ENCODE measurements at regions not wholly inside any gene's neighbourhood (a gene's known extent, or its start where the extent isn't known, plus 50 kb on each side); places are given as distances from the start of the nearest gene placed in this dataset.

DNA sequence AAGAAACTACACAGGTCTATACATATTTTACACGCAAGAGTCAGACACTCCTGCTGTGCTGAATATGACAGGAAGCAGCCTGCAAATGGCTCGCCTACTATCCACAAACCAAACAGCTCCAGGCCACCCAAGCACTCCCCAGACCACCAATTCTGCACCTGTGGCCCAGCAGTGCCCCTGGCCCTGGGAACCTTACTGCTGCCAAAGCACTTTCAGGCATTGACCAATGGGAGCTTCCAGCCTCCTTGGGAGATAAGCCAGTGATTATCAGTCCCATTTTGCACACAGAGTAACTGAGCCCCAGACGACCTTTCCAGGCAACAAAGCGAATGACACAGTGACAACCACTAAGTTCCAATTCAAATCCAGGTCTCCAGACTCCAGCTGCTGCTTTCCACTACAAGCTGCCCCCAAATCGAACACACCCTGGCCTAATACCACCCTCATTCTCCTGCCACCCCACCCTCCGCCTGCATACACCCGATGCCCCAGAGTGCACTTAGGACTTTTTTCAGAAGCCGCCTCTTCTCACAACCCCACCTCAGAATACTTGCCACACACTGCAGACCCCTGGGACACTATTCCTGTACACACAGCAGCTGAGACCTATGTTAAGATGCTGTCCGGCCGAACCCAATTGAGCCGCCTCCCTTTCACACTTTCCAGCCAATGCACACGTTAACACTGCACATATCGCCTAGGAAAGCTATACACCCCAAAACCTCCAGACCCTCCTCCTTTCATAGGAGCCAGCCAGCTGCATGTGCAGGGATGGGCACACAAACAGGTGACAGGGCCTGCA, 126.1 kb upstream of the PRMT8 start:
- Histone ChIP-seq H3K4me1 (ENCODE audit: insufficient read depth, low read length) (no peaks in the 10 kb centered on the region), H3K27me3 (ENCODE audit: control insufficient read depth in 1 of 2, insufficient read depth in 2 of 2, low read length in 2 of 2) (peaks cover 26 to 37% of the 10 kb centered on the region in 2 experiments), H3K9me3 (ENCODE audit: control insufficient read depth in 1 of 2, insufficient read depth in 1 of 2, low read length in 2 of 2) (no peaks in the 10 kb centered on the region), H3K36me3 (ENCODE audit: insufficient read depth, low read length) (no peaks in the 10 kb centered on the region), H3K27ac (ENCODE audit: low read depth in 1 of 2, low read length in 2 of 2) (no peak overlapping the region), H3K4me3 (ENCODE audit: low read length) (no peak overlapping the region)
- H3K27me3 Mint-ChIP-seq = peaks cover 47% of the 10 kb centered on the region
- no peaks in the 10 kb centered on the region for H3K36me3 Mint-ChIP-seq (ENCODE audit: low read depth)
- no peak overlapping the region for H3K4me3 Mint-ChIP-seq
- CTCF ChIA-PET = no interaction called here
- intact Hi-C loops (cut with DNase I, micrococcal nuclease) = no loop called here
- POLR2A ChIA-PET = no interaction called here
- ATAC-seq (ENCODE audit: poor library complexity) (no peak), DNase-seq (no peak)
- TF ChIP-seq, protein P1, sequence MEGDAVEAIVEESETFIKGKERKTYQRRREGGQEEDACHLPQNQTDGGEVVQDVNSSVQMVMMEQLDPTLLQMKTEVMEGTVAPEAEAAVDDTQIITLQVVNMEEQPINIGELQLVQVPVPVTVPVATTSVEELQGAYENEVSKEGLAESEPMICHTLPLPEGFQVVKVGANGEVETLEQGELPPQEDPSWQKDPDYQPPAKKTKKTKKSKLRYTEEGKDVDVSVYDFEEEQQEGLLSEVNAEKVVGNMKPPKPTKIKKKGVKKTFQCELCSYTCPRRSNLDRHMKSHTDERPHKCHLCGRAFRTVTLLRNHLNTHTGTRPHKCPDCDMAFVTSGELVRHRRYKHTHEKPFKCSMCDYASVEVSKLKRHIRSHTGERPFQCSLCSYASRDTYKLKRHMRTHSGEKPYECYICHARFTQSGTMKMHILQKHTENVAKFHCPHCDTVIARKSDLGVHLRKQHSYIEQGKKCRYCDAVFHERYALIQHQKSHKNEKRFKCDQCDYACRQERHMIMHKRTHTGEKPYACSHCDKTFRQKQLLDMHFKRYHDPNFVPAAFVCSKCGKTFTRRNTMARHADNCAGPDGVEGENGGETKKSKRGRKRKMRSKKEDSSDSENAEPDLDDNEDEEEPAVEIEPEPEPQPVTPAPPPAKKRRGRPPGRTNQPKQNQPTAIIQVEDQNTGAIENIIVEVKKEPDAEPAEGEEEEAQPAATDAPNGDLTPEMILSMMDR (IDR thresholded peaks at IDR 0.05) = no peak
- H3K9me3 Mint-ChIP-seq = no peaks in the 10 kb centered on the region
- no peaks in the 10 kb centered on the region for H3K4me1 Mint-ChIP-seq (ENCODE audit: low read depth)
- H3K27ac Mint-ChIP-seq = no peak overlapping the region

DNA sequence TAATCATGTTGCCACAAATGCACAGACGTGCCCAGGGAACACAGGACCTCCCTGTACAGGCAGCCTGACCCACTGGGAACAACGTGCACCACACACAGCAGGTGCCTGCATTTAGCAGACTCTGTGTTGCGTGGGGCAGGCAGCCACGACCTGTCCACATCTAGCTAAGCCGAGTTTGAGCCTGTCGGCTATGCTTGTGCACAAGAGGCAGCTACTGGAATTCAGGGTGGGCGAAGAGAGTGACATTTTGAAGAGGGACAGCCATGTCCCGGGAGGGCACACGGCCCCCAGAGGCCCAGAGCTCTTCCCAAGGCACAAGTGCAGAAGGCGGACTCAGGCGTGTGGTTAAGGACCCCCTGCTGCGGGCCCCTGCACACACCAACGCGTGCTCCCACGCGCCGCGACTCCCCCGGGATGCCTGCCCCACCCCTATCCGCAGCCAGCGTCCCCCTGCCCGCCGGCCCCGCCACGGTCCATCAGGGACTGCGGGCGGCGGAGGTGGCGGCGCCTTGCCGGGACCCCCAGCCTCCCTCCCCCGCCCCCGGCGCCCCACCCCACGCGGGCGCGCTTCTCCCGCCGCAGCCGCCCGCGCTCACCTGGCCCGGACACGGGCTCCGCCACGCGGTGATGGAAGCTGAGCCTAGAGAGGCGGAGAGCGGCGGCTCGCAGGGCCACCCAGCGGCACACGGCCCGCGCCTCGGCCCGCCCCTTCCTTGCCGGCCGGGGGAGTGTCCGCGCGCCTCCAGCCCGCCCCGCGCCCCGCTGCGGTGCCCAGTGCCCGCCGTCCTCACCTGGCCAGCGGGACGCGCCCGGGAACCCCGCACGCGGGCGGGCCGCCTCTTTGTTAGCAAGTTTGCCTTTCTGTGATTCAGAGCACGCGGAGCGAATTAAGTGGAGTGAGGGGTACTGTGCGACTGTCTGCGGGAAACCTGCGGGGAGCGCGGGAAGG, 125.3 kb upstream of the PRMT8 start:
- TF ChIP-seq, protein P1 (IDR thresholded peaks at IDR 0.05) = no peak
- Histone ChIP-seq H3K27ac (ENCODE audit: low read depth in 1 of 2, low read length in 2 of 2) (no peak overlapping the region), H3K9me3 (ENCODE audit: control insufficient read depth in 1 of 2, insufficient read depth in 1 of 2, low read length in 2 of 2) (no peaks in the 10 kb centered on the region), H3K27me3 (ENCODE audit: control insufficient read depth in 1 of 2, insufficient read depth in 2 of 2, low read length in 2 of 2) (peaks cover 26 to 37% of the 10 kb centered on the region in 2 experiments), H3K4me1 (ENCODE audit: insufficient read depth, low read length) (no peaks in the 10 kb centered on the region), H3K4me3 (ENCODE audit: low read length) (no peak overlapping the region), H3K36me3 (ENCODE audit: insufficient read depth, low read length) (no peaks in the 10 kb centered on the region)
- no peaks in the 10 kb centered on the region for H3K9me3 Mint-ChIP-seq
- peaks cover 44% of the 10 kb centered on the region for H3K27me3 Mint-ChIP-seq
- intact Hi-C loops (cut with DNase I, micrococcal nuclease) = no loop called here
- ChIA-PET POLR2A (no interaction called here), CTCF (no interaction called here)
- H3K4me1 Mint-ChIP-seq (ENCODE audit: low read depth) = no peaks in the 10 kb centered on the region
- H3K4me3 Mint-ChIP-seq = no peak overlapping the region
- no peak for ATAC-seq (ENCODE audit: poor library complexity)
- H3K27ac Mint-ChIP-seq = no peak overlapping the region
- H3K36me3 Mint-ChIP-seq (ENCODE audit: low read depth) = no peaks in the 10 kb centered on the region
- no peak for DNase-seq

DNA sequence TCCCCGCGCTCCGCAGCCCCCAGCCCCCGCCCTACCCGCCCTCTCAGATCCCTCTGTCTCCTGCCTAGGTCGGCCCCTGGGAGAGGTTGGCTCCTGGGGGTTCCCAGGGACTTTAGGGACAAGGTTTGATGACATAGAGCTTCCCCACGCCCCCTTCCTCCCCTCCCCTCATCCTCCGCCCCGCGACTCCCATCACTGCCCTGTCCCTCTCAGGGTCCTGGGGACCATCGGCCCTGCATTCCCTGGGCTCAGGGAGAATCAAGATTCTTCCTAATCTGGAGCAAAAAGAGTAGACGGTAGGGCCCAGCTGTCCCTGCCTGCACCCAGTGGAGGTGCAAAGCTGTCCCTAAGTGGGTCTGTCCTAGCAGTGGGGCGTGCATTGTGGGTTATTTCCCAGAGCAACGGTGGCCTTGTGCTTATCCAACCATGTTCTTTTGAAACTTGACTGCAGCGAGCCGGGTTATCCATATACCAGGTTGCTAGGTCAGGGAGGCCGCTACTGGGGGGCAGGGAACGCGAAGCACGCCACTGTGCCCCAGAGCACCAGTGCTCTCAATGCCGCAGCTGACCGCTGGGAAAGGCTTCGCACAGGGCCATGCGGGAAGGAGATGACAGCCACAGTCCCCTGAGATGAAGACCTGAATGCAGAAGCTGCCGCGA, 124.4 kb upstream of the PRMT8 start:
- Histone ChIP-seq H3K4me3 (ENCODE audit: low read length) (no peak overlapping the region), H3K4me1 (ENCODE audit: insufficient read depth, low read length) (no peaks in the 10 kb centered on the region), H3K36me3 (ENCODE audit: insufficient read depth, low read length) (no peaks in the 10 kb centered on the region), H3K27ac (ENCODE audit: low read depth in 1 of 2, low read length in 2 of 2) (no peak overlapping the region), H3K27me3 (ENCODE audit: control insufficient read depth in 1 of 2, insufficient read depth in 2 of 2, low read length in 2 of 2) (peaks cover 26 to 42% of the 10 kb centered on the region in 2 experiments), H3K9me3 (ENCODE audit: control insufficient read depth in 1 of 2, insufficient read depth in 1 of 2, low read length in 2 of 2) (no peaks in the 10 kb centered on the region)
- TF ChIP-seq, protein P1 (IDR thresholded peaks at IDR 0.05) = no peak
- no peaks in the 10 kb centered on the region for H3K36me3 Mint-ChIP-seq (ENCODE audit: low read depth)
- H3K4me3 Mint-ChIP-seq = no peak overlapping the region
- H3K4me1 Mint-ChIP-seq (ENCODE audit: low read depth) = no peaks in the 10 kb centered on the region
- no peak for DNase-seq
- no peak overlapping the region for H3K27ac Mint-ChIP-seq
- intact Hi-C loops (cut with DNase I, micrococcal nuclease) = no loop called here
- POLR2A ChIA-PET = no interaction called here
- ATAC-seq (ENCODE audit: poor library complexity) = no peak
- CTCF ChIA-PET = no interaction called here
- peaks cover 43% of the 10 kb centered on the region for H3K27me3 Mint-ChIP-seq
- no peaks in the 10 kb centered on the region for H3K9me3 Mint-ChIP-seq

Data from CD4-positive, alpha-beta T cell (primary cell).